ENCODE measurements at regions not wholly inside any gene's neighbourhood (a gene's known extent, or its start where the extent isn't known, plus 50 kb on each side); places are given as distances from the start of the nearest gene placed in this dataset.

GRCh38 chr1:10852998-10853520 lies 56.6 kb upstream of the CASZ1 start (continued):
- TF ChIP-seq, protein P1, sequence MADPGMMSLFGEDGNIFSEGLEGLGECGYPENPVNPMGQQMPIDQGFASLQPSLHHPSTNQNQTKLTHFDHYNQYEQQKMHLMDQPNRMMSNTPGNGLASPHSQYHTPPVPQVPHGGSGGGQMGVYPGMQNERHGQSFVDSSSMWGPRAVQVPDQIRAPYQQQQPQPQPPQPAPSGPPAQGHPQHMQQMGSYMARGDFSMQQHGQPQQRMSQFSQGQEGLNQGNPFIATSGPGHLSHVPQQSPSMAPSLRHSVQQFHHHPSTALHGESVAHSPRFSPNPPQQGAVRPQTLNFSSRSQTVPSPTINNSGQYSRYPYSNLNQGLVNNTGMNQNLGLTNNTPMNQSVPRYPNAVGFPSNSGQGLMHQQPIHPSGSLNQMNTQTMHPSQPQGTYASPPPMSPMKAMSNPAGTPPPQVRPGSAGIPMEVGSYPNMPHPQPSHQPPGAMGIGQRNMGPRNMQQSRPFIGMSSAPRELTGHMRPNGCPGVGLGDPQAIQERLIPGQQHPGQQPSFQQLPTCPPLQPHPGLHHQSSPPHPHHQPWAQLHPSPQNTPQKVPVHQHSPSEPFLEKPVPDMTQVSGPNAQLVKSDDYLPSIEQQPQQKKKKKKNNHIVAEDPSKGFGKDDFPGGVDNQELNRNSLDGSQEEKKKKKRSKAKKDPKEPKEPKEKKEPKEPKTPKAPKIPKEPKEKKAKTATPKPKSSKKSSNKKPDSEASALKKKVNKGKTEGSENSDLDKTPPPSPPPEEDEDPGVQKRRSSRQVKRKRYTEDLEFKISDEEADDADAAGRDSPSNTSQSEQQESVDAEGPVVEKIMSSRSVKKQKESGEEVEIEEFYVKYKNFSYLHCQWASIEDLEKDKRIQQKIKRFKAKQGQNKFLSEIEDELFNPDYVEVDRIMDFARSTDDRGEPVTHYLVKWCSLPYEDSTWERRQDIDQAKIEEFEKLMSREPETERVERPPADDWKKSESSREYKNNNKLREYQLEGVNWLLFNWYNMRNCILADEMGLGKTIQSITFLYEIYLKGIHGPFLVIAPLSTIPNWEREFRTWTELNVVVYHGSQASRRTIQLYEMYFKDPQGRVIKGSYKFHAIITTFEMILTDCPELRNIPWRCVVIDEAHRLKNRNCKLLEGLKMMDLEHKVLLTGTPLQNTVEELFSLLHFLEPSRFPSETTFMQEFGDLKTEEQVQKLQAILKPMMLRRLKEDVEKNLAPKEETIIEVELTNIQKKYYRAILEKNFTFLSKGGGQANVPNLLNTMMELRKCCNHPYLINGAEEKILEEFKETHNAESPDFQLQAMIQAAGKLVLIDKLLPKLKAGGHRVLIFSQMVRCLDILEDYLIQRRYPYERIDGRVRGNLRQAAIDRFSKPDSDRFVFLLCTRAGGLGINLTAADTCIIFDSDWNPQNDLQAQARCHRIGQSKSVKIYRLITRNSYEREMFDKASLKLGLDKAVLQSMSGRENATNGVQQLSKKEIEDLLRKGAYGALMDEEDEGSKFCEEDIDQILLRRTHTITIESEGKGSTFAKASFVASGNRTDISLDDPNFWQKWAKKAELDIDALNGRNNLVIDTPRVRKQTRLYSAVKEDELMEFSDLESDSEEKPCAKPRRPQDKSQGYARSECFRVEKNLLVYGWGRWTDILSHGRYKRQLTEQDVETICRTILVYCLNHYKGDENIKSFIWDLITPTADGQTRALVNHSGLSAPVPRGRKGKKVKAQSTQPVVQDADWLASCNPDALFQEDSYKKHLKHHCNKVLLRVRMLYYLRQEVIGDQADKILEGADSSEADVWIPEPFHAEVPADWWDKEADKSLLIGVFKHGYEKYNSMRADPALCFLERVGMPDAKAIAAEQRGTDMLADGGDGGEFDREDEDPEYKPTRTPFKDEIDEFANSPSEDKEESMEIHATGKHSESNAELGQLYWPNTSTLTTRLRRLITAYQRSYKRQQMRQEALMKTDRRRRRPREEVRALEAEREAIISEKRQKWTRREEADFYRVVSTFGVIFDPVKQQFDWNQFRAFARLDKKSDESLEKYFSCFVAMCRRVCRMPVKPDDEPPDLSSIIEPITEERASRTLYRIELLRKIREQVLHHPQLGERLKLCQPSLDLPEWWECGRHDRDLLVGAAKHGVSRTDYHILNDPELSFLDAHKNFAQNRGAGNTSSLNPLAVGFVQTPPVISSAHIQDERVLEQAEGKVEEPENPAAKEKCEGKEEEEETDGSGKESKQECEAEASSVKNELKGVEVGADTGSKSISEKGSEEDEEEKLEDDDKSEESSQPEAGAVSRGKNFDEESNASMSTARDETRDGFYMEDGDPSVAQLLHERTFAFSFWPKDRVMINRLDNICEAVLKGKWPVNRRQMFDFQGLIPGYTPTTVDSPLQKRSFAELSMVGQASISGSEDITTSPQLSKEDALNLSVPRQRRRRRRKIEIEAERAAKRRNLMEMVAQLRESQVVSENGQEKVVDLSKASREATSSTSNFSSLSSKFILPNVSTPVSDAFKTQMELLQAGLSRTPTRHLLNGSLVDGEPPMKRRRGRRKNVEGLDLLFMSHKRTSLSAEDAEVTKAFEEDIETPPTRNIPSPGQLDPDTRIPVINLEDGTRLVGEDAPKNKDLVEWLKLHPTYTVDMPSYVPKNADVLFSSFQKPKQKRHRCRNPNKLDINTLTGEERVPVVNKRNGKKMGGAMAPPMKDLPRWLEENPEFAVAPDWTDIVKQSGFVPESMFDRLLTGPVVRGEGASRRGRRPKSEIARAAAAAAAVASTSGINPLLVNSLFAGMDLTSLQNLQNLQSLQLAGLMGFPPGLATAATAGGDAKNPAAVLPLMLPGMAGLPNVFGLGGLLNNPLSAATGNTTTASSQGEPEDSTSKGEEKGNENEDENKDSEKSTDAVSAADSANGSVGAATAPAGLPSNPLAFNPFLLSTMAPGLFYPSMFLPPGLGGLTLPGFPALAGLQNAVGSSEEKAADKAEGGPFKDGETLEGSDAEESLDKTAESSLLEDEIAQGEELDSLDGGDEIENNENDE (IDR thresholded peaks at IDR 0.05; ENCODE audit: insufficient replicate concordance, low read length): no peak
- TF ChIP-seq FOSL1 (IDR thresholded peaks at IDR 0.05; ENCODE audit: insufficient read depth, low read depth, low read length): no peak

Data from H1 (cell line).